Liver (tissue), 7 donors: ENCODE measurements at regions not wholly inside any gene's neighbourhood (a gene's known extent, or its start where the extent isn't known, plus 50 kb on each side); places are given as distances from the start of the nearest gene placed in this dataset.

Experiments used
- DNase-seq: peaks from one replicate; pipeline ENCODE4 v3.0.0-alpha.2; 2017; ENCODE audit warnings: low spot score
- H3K27ac ChIP-seq, 2 donors: one replicate each; pipeline ENCODE4 v1.7.0; 2013; ENCODE audit warnings: inconsistent platforms in 2 of 2, low read length in 2 of 2, control low read depth in 1 of 2, low read depth in 1 of 2, mild to moderate bottlenecking in 1 of 2
- H3K27me3 ChIP-seq, 4 donors: one replicate each; pipeline versions ENCODE4 v1.6.1 to v1.7.0; 2013; ENCODE audit warnings: low read length in 3 of 4, inconsistent platforms in 1 of 4, mild to moderate bottlenecking in 1 of 4, moderate library complexity in 1 of 4; ENCODE audit not compliant: control insufficient read depth in 4 of 4, insufficient read depth in 4 of 4
- H3K36me3 ChIP-seq, 4 donors: one replicate each; pipeline versions ENCODE4 v1.6.1 to v1.7.0; 2013; ENCODE audit warnings: low read length in 3 of 4, mild to moderate bottlenecking in 3 of 4, low read depth in 1 of 4, moderate library complexity in 1 of 4; ENCODE audit not compliant: control insufficient read depth in 4 of 4, insufficient read depth in 3 of 4
- H3K4me1 ChIP-seq, 4 donors: one replicate each; pipeline versions ENCODE4 v1.6.1 to v1.7.0; 2013; ENCODE audit warnings: low read length in 3 of 4, mild to moderate bottlenecking in 3 of 4, moderate library complexity in 1 of 4; ENCODE audit not compliant: control insufficient read depth in 4 of 4, insufficient read depth in 4 of 4
- H3K4me3 ChIP-seq, 3 donors: one replicate each; pipeline versions ENCODE4 v1.6.1 to v1.7.0; 2013; ENCODE audit warnings: low read length in 3 of 3, control low read depth in 1 of 3, low read depth in 1 of 3, mild to moderate bottlenecking in 1 of 3
- H3K9ac ChIP-seq, 2 donors: one replicate each; pipeline ENCODE4 v1.7.0; 2013; ENCODE audit warnings: low read length in 2 of 2, mild to moderate bottlenecking in 2 of 2, moderate library complexity in 2 of 2, control low read depth in 1 of 2, low read depth in 1 of 2
- H3K9me3 ChIP-seq, 4 donors: one replicate each; pipeline versions ENCODE4 v1.6.1 to v1.7.0; 2013; ENCODE audit warnings: low read length in 3 of 4; ENCODE audit not compliant: control insufficient read depth in 4 of 4
- ATF3 ChIP-seq: IDR thresholded peaks from 2 replicates; pipeline ENCODE4 v1.6.1; 2016; ENCODE audit warnings: antibody characterized with exemption
- EGR1 ChIP-seq, 2 donors: IDR thresholded peaks; 2 replicates each; pipeline ENCODE4 v1.6.1; 2016 to 2018; ENCODE audit warnings: antibody characterized with exemption in 2 of 2, low read depth in 2 of 2
- FOXA1 ChIP-seq: IDR thresholded peaks from 2 replicates; pipeline ENCODE4 v1.6.1; 2016; ENCODE audit warnings: antibody characterized with exemption
- FOXA2 ChIP-seq: IDR thresholded peaks from 2 replicates; pipeline ENCODE4 v1.6.1; 2016; ENCODE audit warnings: antibody characterized with exemption
- GABPA ChIP-seq, 2 donors: IDR thresholded peaks in 1 of 2; conservative IDR thresholded peaks in 1 of 2; 2 replicates each; pipeline ENCODE4 v1.6.1; 2016; ENCODE audit warnings: antibody characterized with exemption in 2 of 2, mild to moderate bottlenecking in 1 of 2, moderate library complexity in 1 of 2
- HNF4A ChIP-seq, 2 donors: conservative IDR thresholded peaks; 2 replicates each; pipeline ENCODE4 v1.6.1; 2016; ENCODE audit warnings: antibody characterized with exemption in 2 of 2, mild to moderate bottlenecking in 2 of 2
- HNF4G ChIP-seq: IDR thresholded peaks from 2 replicates; pipeline ENCODE4 v1.6.1; 2016; ENCODE audit warnings: antibody characterized with exemption
- JUND ChIP-seq, 2 donors: IDR thresholded peaks; 2 replicates each; pipeline ENCODE4 v1.6.1; 2016; ENCODE audit warnings: antibody characterized with exemption in 2 of 2
- MAX ChIP-seq: IDR thresholded peaks from 2 replicates; pipeline ENCODE4 v1.6.1; 2016; ENCODE audit warnings: antibody characterized with exemption
- NR2F2 ChIP-seq: IDR thresholded peaks from 2 replicates; pipeline ENCODE4 v1.6.1; 2016; ENCODE audit warnings: antibody characterized with exemption
- RXRA ChIP-seq, 2 donors: IDR thresholded peaks; 2 replicates each; pipeline ENCODE4 v1.6.1; 2017 to 2018; ENCODE audit warnings: antibody characterized with exemption in 2 of 2, mild to moderate bottlenecking in 1 of 2
- SP1 ChIP-seq: IDR thresholded peaks from 2 replicates; pipeline ENCODE4 v1.6.1; 2018; ENCODE audit warnings: antibody characterized with exemption, mild to moderate bottlenecking
- TAF1 ChIP-seq: conservative IDR thresholded peaks from 2 replicates; pipeline ENCODE4 v1.6.1; 2016; ENCODE audit warnings: antibody characterized with exemption, mild to moderate bottlenecking
- YY1 ChIP-seq: IDR thresholded peaks from 2 replicates; pipeline ENCODE4 v1.6.1; 2016; ENCODE audit warnings: antibody characterized with exemption, mild to moderate bottlenecking
- ZBTB33 ChIP-seq: IDR thresholded peaks from 2 replicates; pipeline ENCODE4 v1.6.1; 2016; ENCODE audit warnings: antibody characterized with exemption
- WGBS: extraction: QIAGEN DNeasy Blood & Tissue Kit; methylation state at CpG from one replicate; pipeline ENCODE4 v1.1.7; 2013; 5-methylcytosine and 5-hydroxymethylcytosine counted together
- TF ChIP-seq, protein P1 (sequence below): IDR thresholded peaks from 2 replicates; pipeline ENCODE4 v1.6.1; 2016; ENCODE audit warnings: antibody characterized with exemption, mild to moderate bottlenecking
- donor health status: healthy.
- donor health status: healthy.
- donor health status: healthy.
- donor health status: healthy.

- no peaks in the 10 kb centered on the region for H3K27me3 ChIP-seq
- TF ChIP-seq FOXA2, result no peak
- TF ChIP-seq GABPA (IDR thresholded peaks at IDR 0.05 in 1 of 2, conservative IDR thresholded peaks at IDR 0.05 in 1 of 2), result no peak
- TF ChIP-seq SP1, result no peak
- TF ChIP-seq NR2F2, result no peak
- no peak for TF ChIP-seq TAF1
- TF ChIP-seq ZBTB33, result no peak
- TF ChIP-seq HNF4A (conservative IDR thresholded peaks at IDR 0.05), result no peak
- no peak for TF ChIP-seq MAX
- TF ChIP-seq, protein P1, sequence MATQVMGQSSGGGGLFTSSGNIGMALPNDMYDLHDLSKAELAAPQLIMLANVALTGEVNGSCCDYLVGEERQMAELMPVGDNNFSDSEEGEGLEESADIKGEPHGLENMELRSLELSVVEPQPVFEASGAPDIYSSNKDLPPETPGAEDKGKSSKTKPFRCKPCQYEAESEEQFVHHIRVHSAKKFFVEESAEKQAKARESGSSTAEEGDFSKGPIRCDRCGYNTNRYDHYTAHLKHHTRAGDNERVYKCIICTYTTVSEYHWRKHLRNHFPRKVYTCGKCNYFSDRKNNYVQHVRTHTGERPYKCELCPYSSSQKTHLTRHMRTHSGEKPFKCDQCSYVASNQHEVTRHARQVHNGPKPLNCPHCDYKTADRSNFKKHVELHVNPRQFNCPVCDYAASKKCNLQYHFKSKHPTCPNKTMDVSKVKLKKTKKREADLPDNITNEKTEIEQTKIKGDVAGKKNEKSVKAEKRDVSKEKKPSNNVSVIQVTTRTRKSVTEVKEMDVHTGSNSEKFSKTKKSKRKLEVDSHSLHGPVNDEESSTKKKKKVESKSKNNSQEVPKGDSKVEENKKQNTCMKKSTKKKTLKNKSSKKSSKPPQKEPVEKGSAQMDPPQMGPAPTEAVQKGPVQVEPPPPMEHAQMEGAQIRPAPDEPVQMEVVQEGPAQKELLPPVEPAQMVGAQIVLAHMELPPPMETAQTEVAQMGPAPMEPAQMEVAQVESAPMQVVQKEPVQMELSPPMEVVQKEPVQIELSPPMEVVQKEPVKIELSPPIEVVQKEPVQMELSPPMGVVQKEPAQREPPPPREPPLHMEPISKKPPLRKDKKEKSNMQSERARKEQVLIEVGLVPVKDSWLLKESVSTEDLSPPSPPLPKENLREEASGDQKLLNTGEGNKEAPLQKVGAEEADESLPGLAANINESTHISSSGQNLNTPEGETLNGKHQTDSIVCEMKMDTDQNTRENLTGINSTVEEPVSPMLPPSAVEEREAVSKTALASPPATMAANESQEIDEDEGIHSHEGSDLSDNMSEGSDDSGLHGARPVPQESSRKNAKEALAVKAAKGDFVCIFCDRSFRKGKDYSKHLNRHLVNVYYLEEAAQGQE, result no peak
- no peak for TF ChIP-seq FOXA1
- TF ChIP-seq ATF3, result no peak
- no peak for TF ChIP-seq RXRA (IDR thresholded peaks at IDR 0.05)
- no peak for TF ChIP-seq YY1
- TF ChIP-seq EGR1 (IDR thresholded peaks at IDR 0.05; ENCODE audit: low read depth in 2 of 2), result no peak
- TF ChIP-seq HNF4G, result no peak
- no peak overlapping the region for H3K9ac ChIP-seq
- no peaks in the 10 kb centered on the region for H3K4me1 ChIP-seq
- H3K27ac ChIP-seq, result no peak overlapping the region
- 30% methylated on average over 2 of the region's 2 CpGs for WGBS
- no peak overlapping the region for H3K4me3 ChIP-seq
- DNase-seq, result no peak
- H3K36me3 ChIP-seq, result no peaks in the 10 kb centered on the region
- no peaks in the 10 kb centered on the region for H3K9me3 ChIP-seq
Observed at GRCh38 chr4:104750008-104750407, 255.3 kb upstream of the CXXC4 start.

- Histone ChIP-seq H3K27ac (no peak overlapping the region), H3K36me3 (no peaks in the 10 kb centered on the region), H3K27me3 (no peaks in the 10 kb centered on the region), H3K9me3 (no peaks in the 10 kb centered on the region), H3K4me3 (no peak overlapping the region), H3K4me1 (no peaks in the 10 kb centered on the region), H3K9ac (no peak overlapping the region)
- DNase-seq, result no peak
- WGBS, result 96% methylated on average over 2 of the region's 2 CpGs
- TF ChIP-seq, protein P1, result no peak
- TF ChIP-seq JUND (IDR thresholded peaks at IDR 0.05), result no peak
- TF ChIP-seq YY1, result no peak
- no peak for TF ChIP-seq HNF4A (conservative IDR thresholded peaks at IDR 0.05)
- TF ChIP-seq HNF4G, result no peak
Observed at GRCh38 chr4:104751468-104751867, 256.8 kb upstream of the CXXC4 start.
